B cell (primary cell): ENCODE measurements at regions not wholly inside any gene's neighbourhood (a gene's known extent, or its start where the extent isn't known, plus 50 kb on each side); places are given as distances from the start of the nearest gene placed in this dataset.

Source experiments
- ATAC-seq: fragments of 200-7000 bp; cut with Tn5 transposase; one replicate; pipeline ENCODE4 v1.10.0; 2021; ENCODE audit warnings: low read depth, mild to moderate bottlenecking, moderate number of reproducible peaks, moderate library complexity
- CTCF ChIA-PET: fragments of 350-600 bp; sonication (Branson Sonifier 250); formaldehyde crosslinking; loops from one replicate; lab custom pipeline; 2021; ENCODE audit warnings: antibody characterized with exemption, inconsistent platforms; lab: Charles Lee
- POLR2A ChIA-PET: fragments of 350-600 bp; sonication (Branson Sonifier 250); formaldehyde crosslinking; loops from one replicate; lab custom pipeline; 2021; ENCODE audit warnings: antibody characterized with exemption; lab: Charles Lee
- DNase-seq: peaks from one replicate; pipeline ENCODE4 v3.0.0; 2013
- H2AFZ ChIP-seq: 2 replicates; pipeline ENCODE4 v1.6.1; 2012; ENCODE audit warnings: mild to moderate bottlenecking, low read depth, low read length; ENCODE audit not compliant: insufficient read depth, poor library complexity, severe bottlenecking
- H3K27ac ChIP-seq, 2 donors: 1 replicate in 1 of 2; 2 replicates in 1 of 2; pipeline ENCODE4 v1.5.1; 2012 to 2013; ENCODE audit warnings: low read length in 2 of 2, mild to moderate bottlenecking in 2 of 2, moderate library complexity in 1 of 2
- H3K27me3 ChIP-seq, 4 experiments: fragments of 200-600 bp in 1 of 4; sonication (generic) in 1 of 4; replicated peaks in 1 of 4; 1 replicate in 2 of 4; 2 replicates in 2 of 4; pipeline versions ENCODE4 v1.6.1 to v1.7.0; 2013 to 2016; ENCODE audit warnings: low read length in 3 of 4, mild to moderate bottlenecking in 2 of 4, mixed read lengths in 1 of 4, moderate library complexity in 1 of 4; ENCODE audit not compliant: insufficient read depth in 4 of 4, control insufficient read depth in 3 of 4; ENCODE audit errors: control extremely low read depth in 1 of 4
- H3K36me3 ChIP-seq, 2 experiments: replicated peaks in 1 of 2; 1 replicate in 1 of 2; 2 replicates in 1 of 2; pipeline versions ENCODE4 v1.6.1 to v1.7.1; 2013; ENCODE audit warnings: low read length in 1 of 2; ENCODE audit not compliant: insufficient read depth in 2 of 2, control insufficient read depth in 1 of 2; ENCODE audit errors: control extremely low read depth in 1 of 2, extremely low read depth in 1 of 2
- H3K4me1 ChIP-seq, 2 donors: fragments of 200-600 bp in 1 of 2; sonication (generic) in 1 of 2; 1 replicate in 1 of 2; 2 replicates in 1 of 2; pipeline versions ENCODE4 v1.5.1 to v1.6.1; 2013 to 2017; ENCODE audit warnings: low read length in 2 of 2; ENCODE audit not compliant: control insufficient read depth in 2 of 2, insufficient read depth in 2 of 2
- H3K4me2 ChIP-seq: replicated peaks from 2 replicates; pipeline ENCODE3; 2012; ENCODE audit warnings: mild to moderate bottlenecking, low read depth, low read length; ENCODE audit not compliant: poor library complexity, severe bottlenecking
- H3K4me3 ChIP-seq, 5 experiments: fragments of 200-600 bp in 1 of 5; sonication (generic) in 1 of 5; 1 replicate in 3 of 5; 2 replicates in 2 of 5; pipeline versions ENCODE4 v1.5.1 to v1.7.0; 2011 to 2016; ENCODE audit warnings: low read length in 4 of 5, mild to moderate bottlenecking in 4 of 5, low read depth in 2 of 5, control low read depth in 1 of 5, moderate library complexity in 1 of 5; ENCODE audit not compliant: insufficient read depth in 1 of 5; ENCODE audit errors: control extremely low read depth in 1 of 5, extremely low read depth in 1 of 5
- H3K79me2 ChIP-seq: fragments of 200-600 bp; sonication (generic); one replicate; pipeline ENCODE4 v1.6.0; 2016; ENCODE audit warnings: low read length; ENCODE audit not compliant: control insufficient read depth, insufficient read depth
- H3K9ac ChIP-seq: fragments of 200-600 bp; sonication (generic); 2 replicates; pipeline ENCODE4 v1.6.1; 2017; ENCODE audit warnings: mild to moderate bottlenecking, low read length, moderate library complexity
- H3K9me3 ChIP-seq, 3 donors: one replicate each; pipeline versions ENCODE4 v1.6.1 to v1.7.1; 2013; ENCODE audit warnings: low read length in 2 of 3; ENCODE audit not compliant: control insufficient read depth in 2 of 3, insufficient read depth in 1 of 3; ENCODE audit errors: control extremely low read depth in 1 of 3
- H4K20me1 ChIP-seq: 2 replicates; pipeline ENCODE4 v1.6.0; 2012; ENCODE audit warnings: mild to moderate bottlenecking, low read length; ENCODE audit not compliant: insufficient read depth, control insufficient read depth, poor library complexity, severe bottlenecking
- H3K27ac Mint-ChIP-seq: one replicate; pipeline ENCODE4 v1.8.0; 2021; ENCODE audit warnings: mixed read lengths
- H3K27me3 Mint-ChIP-seq: one replicate; pipeline ENCODE4 v1.8.0; 2021; ENCODE audit warnings: mixed read lengths
- H3K4me1 Mint-ChIP-seq: one replicate; pipeline ENCODE4 v1.8.0; 2021; ENCODE audit warnings: mixed read lengths
- H3K4me3 Mint-ChIP-seq: one replicate; pipeline ENCODE4 v1.8.0; 2021; ENCODE audit warnings: mixed read lengths
- H3K9me3 Mint-ChIP-seq: one replicate; pipeline ENCODE4 v1.8.0; 2022; ENCODE audit warnings: mixed read lengths; ENCODE audit not compliant: insufficient read depth
- CTCF ChIP-seq: fragments of 200-600 bp; IDR thresholded peaks from one replicate; pipeline ENCODE4 v1.8.0; 2022; ENCODE audit warnings: antibody characterized with exemption, mild to moderate bottlenecking
- EZH2 ChIP-seq: IDR thresholded peaks from 2 replicates; pipeline ENCODE4 v1.6.1; 2012; ENCODE audit warnings: borderline replicate concordance, low read depth, mild to moderate bottlenecking, moderate library complexity, low read length; ENCODE audit not compliant: insufficient read depth, poor library complexity, severe bottlenecking
- WGBS: methylation state at CpG from one replicate; pipeline ENCODE4 v1.1.5; 2013; ENCODE audit warnings: missing lambda C conversion rate; ENCODE audit not compliant: insufficient coverage; 5-methylcytosine and 5-hydroxymethylcytosine counted together
- intact Hi-C: fragments of 100-400 bp; cut with micrococcal nuclease; formaldehyde crosslinking; loops from one replicate; pipeline ENCODE4 v1.10.0; 2022

- Histone ChIP-seq H3K79me2 (no peaks in the 10 kb centered on the region), H3K27ac (no peak overlapping the region), H3K4me2 (no peak overlapping the region), H3K27me3 (no peaks in the 10 kb centered on the region), H2AFZ (no peak overlapping the region), H4K20me1 (no peaks in the 10 kb centered on the region), H3K4me1 (no peaks in the 10 kb centered on the region), H3K9me3 (peaks cover 3 to 13% (median 11%) of the 10 kb centered on the region in 3 donors), H3K9ac (no peak overlapping the region), H3K36me3 (no peaks in the 10 kb centered on the region), H3K4me3 (no peak overlapping the region)
- ChIA-PET POLR2A (no interaction called here), CTCF (no interaction called here)
- DNase-seq = no peak
- Mint-ChIP-seq H3K27me3 (no peaks in the 10 kb centered on the region), H3K4me1 (no peaks in the 10 kb centered on the region), H3K9me3 (peaks cover 2% of the 10 kb centered on the region), H3K4me3 (no peak overlapping the region), H3K27ac (no peak overlapping the region)
- WGBS = no CpG with 5 or more reads among the region's 2 CpGs
- no peak for ATAC-seq
- TF ChIP-seq EZH2 (no peak), CTCF (no peak)
- intact Hi-C loops = no loop called here
Observed at GRCh38 chr2:138418453-138418852, 83.1 kb upstream of the SPOPL start.

- WGBS = 100% methylated on average over 1 of the region's 3 CpGs
- Histone ChIP-seq H3K79me2 (no peaks in the 10 kb centered on the region), H3K27me3 (no peaks in the 10 kb centered on the region), H3K9ac (no peak overlapping the region), H3K4me3 (no peak overlapping the region), H3K36me3 (no peaks in the 10 kb centered on the region), H2AFZ (no peak overlapping the region), H4K20me1 (no peaks in the 10 kb centered on the region), H3K27ac (no peak overlapping the region), H3K9me3 (peaks cover 1 to 7% (median 6%) of the 10 kb centered on the region in 3 donors), H3K4me1 (no peaks in the 10 kb centered on the region), H3K4me2 (no peak overlapping the region)
- DNase-seq (no peak), ATAC-seq (no peak)
- H3K27ac Mint-ChIP-seq = no peak overlapping the region
- no peaks in the 10 kb centered on the region for H3K27me3 Mint-ChIP-seq
- peaks cover 8% of the 10 kb centered on the region for H3K9me3 Mint-ChIP-seq
- intact Hi-C loops = no loop called here
- H3K4me1 Mint-ChIP-seq = no peaks in the 10 kb centered on the region
- TF ChIP-seq CTCF (no peak), EZH2 (no peak)
- ChIA-PET POLR2A (no interaction called here), CTCF (no interaction called here)
- no peak overlapping the region for H3K4me3 Mint-ChIP-seq
Observed at GRCh38 chr2:138421315-138421970, 80.1 kb upstream of the SPOPL start.
